Mesothelial cell of epicardium (in vitro differentiated cells): ENCODE measurements at regions not wholly inside any gene's neighbourhood (a gene's known extent, or its start where the extent isn't known, plus 50 kb on each side); places are given as distances from the start of the nearest gene placed in this dataset.

ENCODE experiments used
- DNase-seq, 2 experiments: peaks; one replicate each; pipeline ENCODE4 v3.0.0; 2021; ENCODE audit warnings: low spot score in 2 of 2; ENCODE audit not compliant: unreplicated experiment in 2 of 2
- H3K27ac Mint-ChIP-seq: 2 replicates; pipeline ENCODE4 v1.8.0; 2021; ENCODE audit warnings: mixed read lengths
- H3K27me3 Mint-ChIP-seq: 2 replicates; pipeline ENCODE4 v1.8.0; 2021; ENCODE audit warnings: low read depth, mixed read lengths
- H3K36me3 Mint-ChIP-seq: 2 replicates; pipeline ENCODE4 v1.8.0; 2021; ENCODE audit warnings: mixed read lengths
- H3K4me1 Mint-ChIP-seq: 2 replicates; pipeline ENCODE4 v1.8.0; 2021; ENCODE audit warnings: mixed read lengths
- H3K4me3 Mint-ChIP-seq: 2 replicates; pipeline ENCODE4 v1.8.0; 2021; ENCODE audit warnings: mild to moderate bottlenecking, moderate library complexity, mixed read lengths
- H3K9me3 Mint-ChIP-seq: 2 replicates; pipeline ENCODE4 v1.8.0; 2021; ENCODE audit warnings: mixed read lengths
- TF ChIP-seq, protein P1 (sequence below): fragments of 200-600 bp; sonication (generic); IDR thresholded peaks from one replicate; pipeline ENCODE4 v1.5.0; 2021; ENCODE audit warnings: antibody characterized with exemption; ENCODE audit not compliant: unreplicated experiment

DNA sequence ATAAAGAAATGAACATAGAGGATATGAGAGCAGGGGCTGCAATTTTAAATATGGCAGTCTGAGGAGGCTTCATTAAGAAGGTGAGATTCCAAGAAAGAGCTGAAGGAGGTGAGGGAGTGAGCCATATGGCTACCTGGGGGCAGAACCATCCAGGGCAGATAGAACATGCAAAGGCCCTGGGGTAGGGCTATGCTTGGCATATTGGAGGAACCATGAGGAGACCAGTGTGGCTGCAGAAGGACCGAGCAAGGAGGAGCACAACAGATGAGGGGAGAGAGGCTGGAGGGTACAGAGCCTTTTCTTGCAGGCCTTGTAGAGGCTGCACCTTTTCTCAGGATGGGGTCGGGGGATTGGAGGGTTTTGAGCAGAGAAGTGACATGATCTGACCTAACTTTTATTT, 69.5 kb upstream of the GATA6 start:
- peaks cover 18% of the 10 kb centered on the region for H3K4me1 Mint-ChIP-seq
- peaks cover 7% of the 10 kb centered on the region for H3K27me3 Mint-ChIP-seq

DNA sequence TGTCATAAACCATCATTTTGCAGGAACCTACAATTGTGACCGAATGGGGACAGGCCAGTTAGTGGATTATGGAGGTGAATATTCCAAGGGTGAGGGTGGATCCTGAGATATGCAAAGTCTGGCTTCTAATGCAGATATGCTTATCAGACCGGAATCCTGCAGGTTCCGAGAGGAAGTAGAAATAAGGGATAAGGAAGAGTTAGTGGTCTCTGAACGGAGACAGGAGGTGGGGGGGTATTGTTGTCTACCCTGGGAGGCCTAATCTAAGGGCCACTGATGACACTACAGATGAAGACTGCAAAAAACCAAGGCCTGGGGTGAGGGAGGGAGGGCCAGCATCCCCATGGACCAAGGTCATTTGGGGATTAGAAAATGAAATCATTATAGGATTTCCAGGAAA, 67.7 kb upstream of the GATA6 start:
- H3K27me3 Mint-ChIP-seq = no peaks in the 10 kb centered on the region
- peaks cover 23% of the 10 kb centered on the region for H3K4me1 Mint-ChIP-seq
- H3K27ac Mint-ChIP-seq = no peak overlapping the region
- no peak for DNase-seq
- H3K4me3 Mint-ChIP-seq = no peak overlapping the region
- no peaks in the 10 kb centered on the region for H3K36me3 Mint-ChIP-seq
- H3K9me3 Mint-ChIP-seq = no peaks in the 10 kb centered on the region
- TF ChIP-seq, protein P1, sequence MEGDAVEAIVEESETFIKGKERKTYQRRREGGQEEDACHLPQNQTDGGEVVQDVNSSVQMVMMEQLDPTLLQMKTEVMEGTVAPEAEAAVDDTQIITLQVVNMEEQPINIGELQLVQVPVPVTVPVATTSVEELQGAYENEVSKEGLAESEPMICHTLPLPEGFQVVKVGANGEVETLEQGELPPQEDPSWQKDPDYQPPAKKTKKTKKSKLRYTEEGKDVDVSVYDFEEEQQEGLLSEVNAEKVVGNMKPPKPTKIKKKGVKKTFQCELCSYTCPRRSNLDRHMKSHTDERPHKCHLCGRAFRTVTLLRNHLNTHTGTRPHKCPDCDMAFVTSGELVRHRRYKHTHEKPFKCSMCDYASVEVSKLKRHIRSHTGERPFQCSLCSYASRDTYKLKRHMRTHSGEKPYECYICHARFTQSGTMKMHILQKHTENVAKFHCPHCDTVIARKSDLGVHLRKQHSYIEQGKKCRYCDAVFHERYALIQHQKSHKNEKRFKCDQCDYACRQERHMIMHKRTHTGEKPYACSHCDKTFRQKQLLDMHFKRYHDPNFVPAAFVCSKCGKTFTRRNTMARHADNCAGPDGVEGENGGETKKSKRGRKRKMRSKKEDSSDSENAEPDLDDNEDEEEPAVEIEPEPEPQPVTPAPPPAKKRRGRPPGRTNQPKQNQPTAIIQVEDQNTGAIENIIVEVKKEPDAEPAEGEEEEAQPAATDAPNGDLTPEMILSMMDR = no peak

More for the DNA sequence above, 69.5 kb upstream of the GATA6 start:
- no peak overlapping the region for H3K4me3 Mint-ChIP-seq
- TF ChIP-seq, protein P1 = no peak
- no peaks in the 10 kb centered on the region for H3K9me3 Mint-ChIP-seq
- DNase-seq = no peak
- no peak overlapping the region for H3K27ac Mint-ChIP-seq
- no peaks in the 10 kb centered on the region for H3K36me3 Mint-ChIP-seq

DNA sequence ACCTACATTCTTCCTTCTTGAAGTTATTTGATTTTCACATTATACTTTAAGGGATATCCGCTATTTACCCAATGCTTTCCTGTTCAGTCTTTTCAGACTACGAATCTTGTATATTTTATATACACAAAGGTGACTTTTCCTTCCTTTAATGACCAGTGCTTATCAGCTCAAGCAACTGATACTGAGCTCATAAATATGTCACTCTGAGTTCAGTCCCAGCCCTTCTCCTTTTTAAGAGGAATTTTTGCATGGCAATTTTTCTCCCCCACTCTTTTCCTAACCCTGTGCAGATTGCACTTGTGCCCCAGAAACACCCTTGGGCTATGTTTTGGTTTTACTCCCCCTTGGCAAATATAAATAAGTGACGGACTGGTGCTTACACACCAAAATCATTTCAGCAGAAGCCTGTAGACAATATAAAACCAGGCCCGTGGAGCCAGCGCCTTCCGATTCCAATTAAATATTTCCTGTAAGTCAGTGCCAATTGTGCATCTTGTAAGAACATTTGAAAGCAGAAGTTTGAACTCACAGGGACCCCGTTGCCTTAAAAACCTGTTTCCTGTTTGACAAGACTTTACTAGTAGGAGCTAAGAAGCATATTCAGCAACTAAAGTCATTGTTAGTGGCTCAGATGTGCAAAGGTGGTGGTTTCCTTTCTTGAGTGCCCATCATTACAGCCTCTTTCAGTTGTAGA, 66.3 kb upstream of the GATA6 start:
- no peak for DNase-seq
- Mint-ChIP-seq H3K27ac (peak overlapping the region; percentile 23), H3K4me3 (no peak overlapping the region)

DNA sequence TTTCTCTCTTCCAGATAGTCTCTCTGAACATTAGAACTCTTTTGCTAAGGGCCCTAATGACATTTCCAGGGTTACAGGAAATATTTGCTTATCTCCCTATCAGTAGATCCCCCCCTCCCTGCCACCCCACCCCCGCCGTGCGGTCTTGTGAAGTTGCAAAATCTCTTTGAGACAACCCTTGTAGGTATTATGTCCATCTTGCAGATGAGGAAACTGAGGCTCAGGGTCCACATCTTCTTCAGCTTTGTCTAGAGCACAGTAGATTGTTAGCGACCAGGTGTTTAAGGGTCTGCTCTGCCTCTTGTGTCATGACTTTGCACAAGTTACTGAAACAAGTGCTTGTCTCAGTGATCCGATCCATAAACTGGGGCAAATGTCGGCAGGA, 65.8 kb upstream of the GATA6 start:
- Mint-ChIP-seq H3K4me1 (peaks cover 23% of the 10 kb centered on the region), H3K27ac (no peak overlapping the region), H3K27me3 (no peaks in the 10 kb centered on the region), H3K9me3 (no peaks in the 10 kb centered on the region), H3K36me3 (no peaks in the 10 kb centered on the region), H3K4me3 (no peak overlapping the region)
- DNase-seq = no peak
- TF ChIP-seq, protein P1 = no peak

More for the DNA sequence above, 66.3 kb upstream of the GATA6 start:
- TF ChIP-seq, protein P1 = no peak
- peaks cover 23% of the 10 kb centered on the region for H3K4me1 Mint-ChIP-seq
- no peaks in the 10 kb centered on the region for H3K36me3 Mint-ChIP-seq
- no peaks in the 10 kb centered on the region for H3K27me3 Mint-ChIP-seq
- no peaks in the 10 kb centered on the region for H3K9me3 Mint-ChIP-seq

DNA sequence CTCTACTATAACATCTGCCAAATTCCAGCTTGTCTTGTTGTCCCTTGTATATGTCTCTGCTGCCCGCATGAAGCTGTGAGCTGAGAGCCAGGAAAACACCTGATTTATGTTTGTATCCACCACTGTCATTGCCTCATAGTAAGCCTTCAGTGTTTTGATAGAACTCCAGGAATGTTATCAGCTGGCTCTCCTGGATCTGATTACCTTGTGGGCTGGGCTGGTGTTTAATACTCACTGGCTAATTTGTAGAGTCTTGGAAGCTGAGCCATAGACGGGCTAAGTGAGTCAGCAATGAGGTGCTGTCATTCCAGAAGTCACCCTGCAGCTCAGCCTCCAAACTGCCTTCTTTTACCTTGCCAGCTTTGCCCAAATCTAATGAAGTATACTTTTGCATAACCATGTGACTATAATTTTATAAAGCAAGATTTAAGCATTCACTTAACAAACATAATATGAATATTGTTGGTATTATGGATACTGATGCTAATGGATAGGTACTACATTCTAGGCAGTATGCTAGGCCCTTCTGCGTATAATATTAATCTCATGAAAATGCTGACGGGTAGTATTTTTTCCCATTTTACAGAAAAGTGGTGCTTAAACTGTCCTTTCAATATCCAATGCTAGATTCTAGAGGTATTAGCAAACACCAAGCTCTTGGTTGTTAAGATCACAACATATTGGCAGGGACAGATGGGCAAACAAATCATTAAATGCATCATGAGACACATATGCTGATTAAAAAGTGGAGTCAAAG, 62.7 kb upstream of the GATA6 start:
- Mint-ChIP-seq H3K27ac (no peak overlapping the region), H3K9me3 (no peaks in the 10 kb centered on the region), H3K27me3 (no peaks in the 10 kb centered on the region), H3K36me3 (no peaks in the 10 kb centered on the region), H3K4me1 (peaks cover 21% of the 10 kb centered on the region), H3K4me3 (no peak overlapping the region)
- no peak for DNase-seq
- TF ChIP-seq, protein P1 = no peak
